GM12878 (cell line): ENCODE measurements at regions not wholly inside any gene's neighbourhood (a gene's known extent, or its start where the extent isn't known, plus 50 kb on each side); places are given as distances from the start of the nearest gene placed in this dataset.

Experiments used
- ATAC-seq: fragments of 200-7000 bp; cut with Tn5 transposase; 3 replicates; pipeline ENCODE4 v1.9.1; 2020; ENCODE audit warnings: mild to moderate bottlenecking, moderate library complexity
- BruUV-seq: library from RNA; stranded (reverse); fragments of 400-500 nt; replicated peaks from 2 replicates; lab custom pipeline; 2021; lab: Mats Ljungman, UMichigan
- CTCF ChIA-PET: fragments of 300-600 bp; sonication (Branson Sonifier 250); formaldehyde crosslinking; extraction: SDS; loops from one replicate; lab custom pipeline; 2021; ENCODE audit warnings: inconsistent platforms; lab: Yijun Ruan, JAX
- POLR2A ChIA-PET: fragments of 350-600 bp; formaldehyde crosslinking; extraction: SDS; loops from one replicate; lab custom pipeline; 2021; ENCODE audit warnings: inconsistent platforms; lab: Charles Lee
- RAD21 ChIA-PET: fragments of 300-600 bp; sonication (Branson Sonifier 250); formaldehyde crosslinking; loops from one replicate; lab custom pipeline; 2023; ENCODE audit warnings: antibody characterized with exemption; ENCODE audit not compliant: unreplicated experiment; lab: Charles Lee
- SMC1A ChIA-PET: fragments of 300-600 bp; sonication (Branson Sonifier 250); formaldehyde crosslinking; loops from one replicate; lab custom pipeline; 2023; ENCODE audit not compliant: unreplicated experiment, uncharacterized antibody; lab: Charles Lee
- DNase-seq: peaks from one replicate; pipeline ENCODE4 v3.0.0-alpha.2; 2011; ENCODE audit warnings: low read depth, low spot score
- FAIRE-seq: peaks from 3 replicates; lab custom pipeline; 2011; peaks lifted over from hg19 to GRCh38; lab: Jason Lieb, UNC
- H2AFZ ChIP-seq: 2 replicates; pipeline ENCODE4 v1.6.0; 2011; ENCODE audit warnings: low read depth, low read length, control low read depth; ENCODE audit not compliant: control insufficient read depth
- H3K27ac ChIP-seq: 2 replicates; pipeline ENCODE4 v1.5.1; 2011; ENCODE audit warnings: control low read depth; ENCODE audit not compliant: control insufficient read depth, insufficient read depth
- H3K27me3 ChIP-seq, 2 experiments: replicated peaks in 1 of 2; 2 replicates each; pipeline versions ENCODE4 v1.6.0 to v1.6.1; 2011; ENCODE audit warnings: low read length in 1 of 2; ENCODE audit not compliant: control insufficient read depth in 2 of 2, insufficient read depth in 2 of 2
- H3K36me3 ChIP-seq, 2 experiments: 2 replicates each; pipeline ENCODE4 v1.5.1; 2011; ENCODE audit warnings: low read length in 1 of 2; ENCODE audit not compliant: control insufficient read depth in 2 of 2, insufficient read depth in 2 of 2
- H3K4me1 ChIP-seq: 2 replicates; pipeline ENCODE4 v1.6.1; 2011; ENCODE audit warnings: mild to moderate bottlenecking, low read length, moderate library complexity, mixed read lengths; ENCODE audit not compliant: control insufficient read depth, insufficient read depth
- H3K4me2 ChIP-seq: 2 replicates; pipeline ENCODE4 v1.6.0; 2011; ENCODE audit warnings: control low read depth; ENCODE audit not compliant: control insufficient read depth, insufficient read depth
- H3K4me3 ChIP-seq: fragments of 200-600 bp; sonication (generic); 2 replicates; pipeline ENCODE4 v1.5.1; 2016
- H3K79me2 ChIP-seq: 2 replicates; pipeline ENCODE4 v1.6.0; 2011; ENCODE audit warnings: low read length; ENCODE audit not compliant: control insufficient read depth, insufficient read depth
- H3K9ac ChIP-seq: 2 replicates; pipeline ENCODE4 v1.8.0; 2011; ENCODE audit warnings: low read length, control low read depth, mixed read lengths; ENCODE audit not compliant: control insufficient read depth, insufficient read depth
- H3K9me3 ChIP-seq: replicated peaks from 3 replicates; pipeline ENCODE4 v1.5.1; 2011; ENCODE audit warnings: mild to moderate bottlenecking, low read length; ENCODE audit not compliant: control insufficient read depth, insufficient read depth
- H4K20me1 ChIP-seq: 2 replicates; pipeline ENCODE4 v1.6.0; 2011; ENCODE audit not compliant: control insufficient read depth, insufficient read depth
- HCFC1 ChIP-seq: fragments of 150-350 bp; IDR thresholded peaks from 2 replicates; pipeline ENCODE4 v1.6.1; 2014; ENCODE audit warnings: low read length
- RB1 ChIP-seq: fragments of 450-650 bp; formaldehyde crosslinking; IDR thresholded peaks from 2 replicates; pipeline ENCODE4 v1.6.1; 2017; ENCODE audit warnings: mild to moderate bottlenecking, borderline replicate concordance
- SIX5 ChIP-seq: IDR thresholded peaks from 2 replicates; pipeline ENCODE4 v1.6.1; 2011; ENCODE audit warnings: mild to moderate bottlenecking, low read depth, low read length, moderate library complexity; ENCODE audit not compliant: severe bottlenecking
- SRF ChIP-seq, 2 experiments: IDR thresholded peaks; 2 replicates each; pipeline ENCODE4 v1.6.1; 2011; ENCODE audit warnings: low read depth in 2 of 2, low read length in 2 of 2, mild to moderate bottlenecking in 1 of 2, moderate library complexity in 1 of 2
- YY1 ChIP-seq: IDR thresholded peaks from 2 replicates; pipeline ENCODE4 v1.6.1; 2011; ENCODE audit warnings: low read depth, mild to moderate bottlenecking, low read length
- WGBS: methylation state at CpG from one replicate; pipeline ENCODE4 v1.1.6; 2016; ENCODE audit warnings: low lambda C conversion rate; ENCODE audit not compliant: insufficient replicate concordance, insufficient coverage; ENCODE audit errors: missing lambda C conversion rate; 5-methylcytosine and 5-hydroxymethylcytosine counted together
- in situ Hi-C: fragments of 300-500 bp; cut with MboI; formaldehyde crosslinking; loops from 9 replicates; pipeline ENCODE4 v1.14.3; 2018; ENCODE audit warnings: mixed read lengths
- intact Hi-C: fragments of 100-400 bp; cut with micrococcal nuclease; formaldehyde crosslinking; loops from one replicate; pipeline ENCODE4 v1.14.2; 2022; ENCODE audit not compliant: unreplicated experiment
- TF ChIP-seq, protein P1 (sequence below): IDR thresholded peaks from 2 replicates; pipeline ENCODE4 v1.6.1; 2012; ENCODE audit warnings: improper control_type of control experiment, low read depth, low read length; ENCODE audit not compliant: insufficient replicate concordance
- TF ChIP-seq, protein P2 (sequence below): fragments of 450-650 bp; formaldehyde crosslinking; IDR thresholded peaks from 2 replicates; pipeline ENCODE4 v1.5.0; 2022; ENCODE audit warnings: mild to moderate bottlenecking, missing genetic modification characterization
- TF ChIP-seq, protein P3 (sequence below): fragments of 450-650 bp; IDR thresholded peaks from 2 replicates; pipeline ENCODE4 v1.6.1; 2017; ENCODE audit warnings: mild to moderate bottlenecking, moderate library complexity

DNA sequence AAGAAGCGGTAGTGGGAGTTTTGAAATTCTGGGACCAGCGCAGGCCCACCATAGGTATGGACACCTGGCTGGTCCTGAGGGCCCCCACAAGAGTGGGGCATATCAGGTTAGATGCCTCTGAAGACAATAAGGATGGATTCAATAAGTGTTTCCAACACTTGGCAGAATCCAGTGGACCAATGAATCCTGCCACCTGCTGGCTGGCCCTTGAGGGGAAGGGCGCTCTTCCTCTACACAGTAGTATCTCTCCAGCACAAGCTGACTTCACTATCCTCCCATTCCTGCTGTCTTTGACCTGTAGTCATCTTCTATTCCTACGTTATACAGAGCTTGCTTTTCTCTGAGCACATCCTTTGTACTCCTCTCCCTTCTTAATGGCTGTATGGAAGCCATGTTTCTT lies 199.7 kb upstream of the TSHZ3 start:
- intact Hi-C loops (no loop called here), in situ Hi-C loops (no loop called here)
- ChIA-PET POLR2A (no interaction called here), RAD21 (no interaction called here), SMC1A (no interaction called here), CTCF (no interaction called here)
- ATAC-seq (no peak), FAIRE-seq (no peak), DNase-seq (no peak)
- no peaks in the 10 kb centered on the region; the same call in 2 of the 3 replicates for H3K9me3 ChIP-seq
- no peaks in the 10 kb centered on the region for H3K36me3 ChIP-seq
- no peaks in the 10 kb centered on the region for H3K79me2 ChIP-seq
- H3K4me2 ChIP-seq: no peak overlapping the region
- H3K4me1 ChIP-seq: no peaks in the 10 kb centered on the region
- H3K27ac ChIP-seq: no peak overlapping the region
- H3K9ac ChIP-seq: no peak overlapping the region
- H2AFZ ChIP-seq: no peak overlapping the region
- H3K27me3 ChIP-seq: no peaks in the 10 kb centered on the region
- 1% methylated on average over 4 of the region's 4 CpGs for WGBS
- TF ChIP-seq HCFC1 (no peak), YY1 (no peak), RB1 (no peak), SRF (IDR thresholded peaks at IDR 0.05; ENCODE audit: low read depth in 2 of 2, low read length in 2 of 2) (no peak), SIX5 (no peak)
- TF ChIP-seq, protein P1, sequence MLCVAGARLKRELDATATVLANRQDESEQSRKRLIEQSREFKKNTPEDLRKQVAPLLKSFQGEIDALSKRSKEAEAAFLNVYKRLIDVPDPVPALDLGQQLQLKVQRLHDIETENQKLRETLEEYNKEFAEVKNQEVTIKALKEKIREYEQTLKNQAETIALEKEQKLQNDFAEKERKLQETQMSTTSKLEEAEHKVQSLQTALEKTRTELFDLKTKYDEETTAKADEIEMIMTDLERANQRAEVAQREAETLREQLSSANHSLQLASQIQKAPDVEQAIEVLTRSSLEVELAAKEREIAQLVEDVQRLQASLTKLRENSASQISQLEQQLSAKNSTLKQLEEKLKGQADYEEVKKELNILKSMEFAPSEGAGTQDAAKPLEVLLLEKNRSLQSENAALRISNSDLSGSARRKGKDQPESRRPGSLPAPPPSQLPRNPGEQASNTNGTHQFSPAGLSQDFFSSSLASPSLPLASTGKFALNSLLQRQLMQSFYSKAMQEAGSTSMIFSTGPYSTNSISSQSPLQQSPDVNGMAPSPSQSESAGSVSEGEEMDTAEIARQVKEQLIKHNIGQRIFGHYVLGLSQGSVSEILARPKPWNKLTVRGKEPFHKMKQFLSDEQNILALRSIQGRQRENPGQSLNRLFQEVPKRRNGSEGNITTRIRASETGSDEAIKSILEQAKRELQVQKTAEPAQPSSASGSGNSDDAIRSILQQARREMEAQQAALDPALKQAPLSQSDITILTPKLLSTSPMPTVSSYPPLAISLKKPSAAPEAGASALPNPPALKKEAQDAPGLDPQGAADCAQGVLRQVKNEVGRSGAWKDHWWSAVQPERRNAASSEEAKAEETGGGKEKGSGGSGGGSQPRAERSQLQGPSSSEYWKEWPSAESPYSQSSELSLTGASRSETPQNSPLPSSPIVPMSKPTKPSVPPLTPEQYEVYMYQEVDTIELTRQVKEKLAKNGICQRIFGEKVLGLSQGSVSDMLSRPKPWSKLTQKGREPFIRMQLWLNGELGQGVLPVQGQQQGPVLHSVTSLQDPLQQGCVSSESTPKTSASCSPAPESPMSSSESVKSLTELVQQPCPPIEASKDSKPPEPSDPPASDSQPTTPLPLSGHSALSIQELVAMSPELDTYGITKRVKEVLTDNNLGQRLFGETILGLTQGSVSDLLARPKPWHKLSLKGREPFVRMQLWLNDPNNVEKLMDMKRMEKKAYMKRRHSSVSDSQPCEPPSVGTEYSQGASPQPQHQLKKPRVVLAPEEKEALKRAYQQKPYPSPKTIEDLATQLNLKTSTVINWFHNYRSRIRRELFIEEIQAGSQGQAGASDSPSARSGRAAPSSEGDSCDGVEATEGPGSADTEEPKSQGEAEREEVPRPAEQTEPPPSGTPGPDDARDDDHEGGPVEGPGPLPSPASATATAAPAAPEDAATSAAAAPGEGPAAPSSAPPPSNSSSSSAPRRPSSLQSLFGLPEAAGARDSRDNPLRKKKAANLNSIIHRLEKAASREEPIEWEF: no peak
- TF ChIP-seq, protein P2, sequence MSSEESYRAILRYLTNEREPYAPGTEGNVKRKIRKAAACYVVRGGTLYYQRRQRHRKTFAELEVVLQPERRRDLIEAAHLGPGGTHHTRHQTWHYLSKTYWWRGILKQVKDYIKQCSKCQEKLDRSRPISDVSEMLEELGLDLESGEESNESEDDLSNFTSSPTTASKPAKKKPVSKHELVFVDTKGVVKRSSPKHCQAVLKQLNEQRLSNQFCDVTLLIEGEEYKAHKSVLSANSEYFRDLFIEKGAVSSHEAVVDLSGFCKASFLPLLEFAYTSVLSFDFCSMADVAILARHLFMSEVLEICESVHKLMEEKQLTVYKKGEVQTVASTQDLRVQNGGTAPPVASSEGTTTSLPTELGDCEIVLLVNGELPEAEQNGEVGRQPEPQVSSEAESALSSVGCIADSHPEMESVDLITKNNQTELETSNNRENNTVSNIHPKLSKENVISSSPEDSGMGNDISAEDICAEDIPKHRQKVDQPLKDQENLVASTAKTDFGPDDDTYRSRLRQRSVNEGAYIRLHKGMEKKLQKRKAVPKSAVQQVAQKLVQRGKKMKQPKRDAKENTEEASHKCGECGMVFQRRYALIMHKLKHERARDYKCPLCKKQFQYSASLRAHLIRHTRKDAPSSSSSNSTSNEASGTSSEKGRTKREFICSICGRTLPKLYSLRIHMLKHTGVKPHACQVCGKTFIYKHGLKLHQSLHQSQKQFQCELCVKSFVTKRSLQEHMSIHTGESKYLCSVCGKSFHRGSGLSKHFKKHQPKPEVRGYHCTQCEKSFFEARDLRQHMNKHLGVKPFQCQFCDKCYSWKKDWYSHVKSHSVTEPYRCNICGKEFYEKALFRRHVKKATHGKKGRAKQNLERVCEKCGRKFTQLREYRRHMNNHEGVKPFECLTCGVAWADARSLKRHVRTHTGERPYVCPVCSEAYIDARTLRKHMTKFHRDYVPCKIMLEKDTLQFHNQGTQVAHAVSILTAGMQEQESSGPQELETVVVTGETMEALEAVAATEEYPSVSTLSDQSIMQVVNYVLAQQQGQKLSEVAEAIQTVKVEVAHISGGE (CRISPR knock-in tag): no peak
- TF ChIP-seq, protein P3, sequence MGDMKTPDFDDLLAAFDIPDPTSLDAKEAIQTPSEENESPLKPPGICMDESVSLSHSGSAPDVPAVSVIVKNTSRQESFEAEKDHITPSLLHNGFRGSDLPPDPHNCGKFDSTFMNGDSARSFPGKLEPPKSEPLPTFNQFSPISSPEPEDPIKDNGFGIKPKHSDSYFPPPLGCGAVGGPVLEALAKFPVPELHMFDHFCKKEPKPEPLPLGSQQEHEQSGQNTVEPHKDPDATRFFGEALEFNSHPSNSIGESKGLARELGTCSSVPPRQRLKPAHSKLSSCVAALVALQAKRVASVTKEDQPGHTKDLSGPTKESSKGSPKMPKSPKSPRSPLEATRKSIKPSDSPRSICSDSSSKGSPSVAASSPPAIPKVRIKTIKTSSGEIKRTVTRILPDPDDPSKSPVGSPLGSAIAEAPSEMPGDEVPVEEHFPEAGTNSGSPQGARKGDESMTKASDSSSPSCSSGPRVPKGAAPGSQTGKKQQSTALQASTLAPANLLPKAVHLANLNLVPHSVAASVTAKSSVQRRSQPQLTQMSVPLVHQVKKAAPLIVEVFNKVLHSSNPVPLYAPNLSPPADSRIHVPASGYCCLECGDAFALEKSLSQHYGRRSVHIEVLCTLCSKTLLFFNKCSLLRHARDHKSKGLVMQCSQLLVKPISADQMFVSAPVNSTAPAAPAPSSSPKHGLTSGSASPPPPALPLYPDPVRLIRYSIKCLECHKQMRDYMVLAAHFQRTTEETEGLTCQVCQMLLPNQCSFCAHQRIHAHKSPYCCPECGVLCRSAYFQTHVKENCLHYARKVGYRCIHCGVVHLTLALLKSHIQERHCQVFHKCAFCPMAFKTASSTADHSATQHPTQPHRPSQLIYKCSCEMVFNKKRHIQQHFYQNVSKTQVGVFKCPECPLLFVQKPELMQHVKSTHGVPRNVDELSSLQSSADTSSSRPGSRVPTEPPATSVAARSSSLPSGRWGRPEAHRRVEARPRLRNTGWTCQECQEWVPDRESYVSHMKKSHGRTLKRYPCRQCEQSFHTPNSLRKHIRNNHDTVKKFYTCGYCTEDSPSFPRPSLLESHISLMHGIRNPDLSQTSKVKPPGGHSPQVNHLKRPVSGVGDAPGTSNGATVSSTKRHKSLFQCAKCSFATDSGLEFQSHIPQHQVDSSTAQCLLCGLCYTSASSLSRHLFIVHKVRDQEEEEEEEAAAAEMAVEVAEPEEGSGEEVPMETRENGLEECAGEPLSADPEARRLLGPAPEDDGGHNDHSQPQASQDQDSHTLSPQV: no peak
- no peaks in the 10 kb centered on the region for H4K20me1 ChIP-seq
- no TSS peak for BruUV-seq
- H3K4me3 ChIP-seq: no peak overlapping the region
